HFF-Myc (cell line): ENCODE measurements at regions not wholly inside any gene's neighbourhood (a gene's known extent, or its start where the extent isn't known, plus 50 kb on each side); places are given as distances from the start of the nearest gene placed in this dataset.
"Not testable (repeated sequence)": the region's sequence is repeated elsewhere in the genome, so short reads cannot be mapped to it uniquely, and the experiment has no call there.

Experiments used
- DNase-seq: peaks from one replicate; pipeline ENCODE4 v3.0.0-alpha.2; 2011; ENCODE audit warnings: low read depth; ENCODE audit errors: extremely low read depth
- H3K4me3 ChIP-seq: replicated peaks from 2 replicates; pipeline ENCODE4 v1.5.1; 2011; ENCODE audit warnings: low read depth, mild to moderate bottlenecking, control low read depth, low read length
- TF ChIP-seq, protein P1 (sequence below): IDR thresholded peaks from 2 replicates; pipeline ENCODE4 v1.5.1; 2012; ENCODE audit warnings: mild to moderate bottlenecking, low read depth, low read length, control low read depth; ENCODE audit errors: missing control alignments

DNA sequence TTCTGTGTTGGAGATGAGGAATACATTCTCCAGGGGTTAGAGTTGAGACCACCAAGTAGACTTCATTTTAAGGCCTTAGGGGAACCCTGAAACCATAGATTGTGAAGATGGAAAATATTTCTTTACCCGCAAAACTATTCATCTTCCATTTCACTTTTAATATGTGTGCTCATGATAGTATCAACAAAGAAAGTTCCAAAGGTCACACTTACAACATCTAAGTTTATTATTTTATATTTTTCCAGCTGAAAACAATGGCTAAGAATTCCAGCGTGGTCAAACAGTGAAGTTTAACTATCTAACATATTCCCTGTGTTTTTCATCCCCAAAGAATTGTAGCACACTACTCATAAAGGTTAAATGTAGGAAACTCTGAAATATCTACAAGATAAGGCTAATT, 214.5 kb upstream of the GIMD1 start:
- no peak for DNase-seq
- TF ChIP-seq, protein P1, sequence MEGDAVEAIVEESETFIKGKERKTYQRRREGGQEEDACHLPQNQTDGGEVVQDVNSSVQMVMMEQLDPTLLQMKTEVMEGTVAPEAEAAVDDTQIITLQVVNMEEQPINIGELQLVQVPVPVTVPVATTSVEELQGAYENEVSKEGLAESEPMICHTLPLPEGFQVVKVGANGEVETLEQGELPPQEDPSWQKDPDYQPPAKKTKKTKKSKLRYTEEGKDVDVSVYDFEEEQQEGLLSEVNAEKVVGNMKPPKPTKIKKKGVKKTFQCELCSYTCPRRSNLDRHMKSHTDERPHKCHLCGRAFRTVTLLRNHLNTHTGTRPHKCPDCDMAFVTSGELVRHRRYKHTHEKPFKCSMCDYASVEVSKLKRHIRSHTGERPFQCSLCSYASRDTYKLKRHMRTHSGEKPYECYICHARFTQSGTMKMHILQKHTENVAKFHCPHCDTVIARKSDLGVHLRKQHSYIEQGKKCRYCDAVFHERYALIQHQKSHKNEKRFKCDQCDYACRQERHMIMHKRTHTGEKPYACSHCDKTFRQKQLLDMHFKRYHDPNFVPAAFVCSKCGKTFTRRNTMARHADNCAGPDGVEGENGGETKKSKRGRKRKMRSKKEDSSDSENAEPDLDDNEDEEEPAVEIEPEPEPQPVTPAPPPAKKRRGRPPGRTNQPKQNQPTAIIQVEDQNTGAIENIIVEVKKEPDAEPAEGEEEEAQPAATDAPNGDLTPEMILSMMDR: no peak
- H3K4me3 ChIP-seq: no peak overlapping the region

DNA sequence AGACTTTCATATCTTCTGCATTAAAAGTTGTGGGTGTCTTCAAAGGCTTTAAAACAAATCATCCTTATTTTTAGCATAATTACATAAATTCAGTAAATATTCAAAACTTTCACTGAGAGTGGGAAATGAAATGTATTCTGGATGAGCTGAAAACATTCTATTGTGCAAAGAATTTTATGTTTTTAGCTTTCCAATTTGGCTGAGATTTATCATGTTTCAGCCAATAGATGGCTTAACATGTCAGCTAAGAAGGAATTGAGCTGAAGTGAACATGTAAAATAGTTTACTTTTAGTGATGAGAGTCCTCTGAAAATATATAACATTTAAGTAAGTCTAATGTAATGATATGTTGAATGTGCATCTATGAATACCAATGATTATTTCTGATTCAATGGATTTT, 213.5 kb upstream of the GIMD1 start:
- no peak overlapping the region for H3K4me3 ChIP-seq
- TF ChIP-seq, protein P1: no peak
- no peak for DNase-seq

DNA sequence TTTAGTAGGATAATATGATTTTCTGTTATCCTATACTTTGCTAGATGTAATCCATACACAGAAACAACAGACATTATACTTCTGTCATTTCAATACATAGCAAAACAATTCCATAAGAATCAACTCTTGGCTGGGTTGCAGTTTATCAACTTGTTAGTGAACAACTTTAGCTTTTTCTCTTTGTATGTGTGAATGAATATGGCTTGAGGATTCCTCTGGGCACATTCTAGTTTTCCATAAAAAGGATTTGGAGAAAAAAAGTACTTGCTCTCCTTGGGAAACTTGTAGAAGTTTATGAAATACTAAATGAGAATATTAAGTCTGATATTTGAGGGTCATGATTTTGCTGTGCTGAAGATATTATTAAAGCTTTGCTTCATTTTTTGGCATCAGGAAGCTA, 210.7 kb upstream of the GIMD1 start:
- TF ChIP-seq, protein P1: no peak

DNA sequence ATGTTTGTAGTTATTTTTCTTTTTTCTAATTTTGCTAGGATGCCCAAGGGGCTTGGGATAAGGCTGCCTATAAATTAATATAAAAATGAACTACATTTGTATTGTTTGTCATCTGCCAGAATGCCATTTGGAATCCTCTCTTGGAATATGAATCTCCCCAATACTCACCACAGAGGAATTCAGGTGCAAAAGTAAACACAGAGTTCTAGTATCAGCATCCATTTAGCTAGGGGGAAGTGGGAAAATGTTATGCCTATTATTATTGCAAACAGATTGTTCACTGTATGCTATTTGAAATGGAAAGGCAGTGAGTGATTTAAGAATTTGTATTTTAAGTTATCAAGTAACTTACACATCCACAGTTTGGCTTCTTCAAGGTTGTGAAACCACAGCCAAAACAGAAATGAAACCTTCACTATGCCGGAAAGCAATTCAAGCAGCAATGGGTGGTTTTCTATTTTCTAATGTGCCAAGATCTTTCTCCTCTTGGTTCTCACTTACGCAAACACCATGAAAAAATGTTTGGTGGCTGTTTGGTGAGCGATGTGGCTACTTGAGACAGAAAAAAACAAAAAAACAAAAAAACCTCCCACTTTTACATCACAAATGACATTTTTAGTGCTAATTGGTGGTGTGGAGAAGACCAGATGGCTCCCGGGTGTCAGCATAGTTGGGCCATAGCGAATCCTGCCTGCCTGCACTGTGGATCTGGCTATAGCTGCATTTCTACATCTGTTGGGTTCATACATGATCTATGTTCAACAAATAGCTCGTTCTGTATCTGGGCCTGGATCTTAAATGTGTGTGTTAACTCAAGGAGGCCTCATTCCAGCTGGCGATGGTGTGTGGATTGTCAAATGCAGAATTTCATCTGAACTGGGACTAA, 200.8 kb upstream of the GIMD1 start:
- no peak for DNase-seq
- H3K4me3 ChIP-seq: no peak overlapping the region
- TF ChIP-seq, protein P1: no peak

More for the DNA sequence above, 210.7 kb upstream of the GIMD1 start:
- DNase-seq: no peak
- no peak overlapping the region for H3K4me3 ChIP-seq

DNA sequence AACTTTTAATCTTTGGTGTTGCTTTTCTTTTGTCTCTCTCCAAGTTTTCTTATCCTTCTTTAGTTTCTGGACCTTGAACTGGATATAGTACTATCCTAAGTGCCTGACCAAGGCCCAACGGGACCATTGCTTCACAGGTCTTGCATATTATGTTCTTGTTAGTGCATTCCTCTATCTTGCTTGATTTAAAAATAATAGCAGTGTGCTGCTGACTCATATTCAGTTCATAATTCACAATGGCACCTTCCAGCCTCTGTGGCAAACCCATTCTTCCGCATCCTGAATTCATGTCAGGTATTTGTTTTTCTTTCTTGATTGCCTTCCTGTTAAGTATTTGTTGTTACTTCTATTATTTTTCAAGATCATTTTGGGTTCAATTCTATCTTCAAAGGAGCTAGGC, 197.1 kb upstream of the GIMD1 start:
- H3K4me3 ChIP-seq: no peak overlapping the region
- TF ChIP-seq, protein P1: no peak
- DNase-seq: no peak

DNA sequence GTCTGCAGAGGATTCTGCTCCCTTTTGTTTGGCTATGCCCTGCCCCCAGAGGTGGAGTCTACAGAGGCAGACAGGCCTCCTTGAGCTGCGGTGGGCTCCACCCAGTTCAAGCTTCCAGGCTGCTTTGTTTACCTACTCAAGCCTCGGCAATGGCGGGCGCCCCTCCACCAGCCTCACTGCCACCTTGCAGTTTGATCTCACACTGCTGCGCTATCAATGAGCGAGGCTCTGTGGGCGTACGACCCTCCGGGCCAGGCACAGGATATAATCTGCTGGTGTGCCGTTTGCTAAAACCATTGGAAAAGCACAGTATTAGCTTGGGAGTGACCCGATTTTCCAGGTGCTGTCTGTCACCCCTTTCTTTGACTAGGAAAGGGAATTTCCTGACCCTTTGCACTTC, 195.1 kb upstream of the GIMD1 start:
- H3K4me3 ChIP-seq, DNase-seq: not testable (repeated sequence)

DNA sequence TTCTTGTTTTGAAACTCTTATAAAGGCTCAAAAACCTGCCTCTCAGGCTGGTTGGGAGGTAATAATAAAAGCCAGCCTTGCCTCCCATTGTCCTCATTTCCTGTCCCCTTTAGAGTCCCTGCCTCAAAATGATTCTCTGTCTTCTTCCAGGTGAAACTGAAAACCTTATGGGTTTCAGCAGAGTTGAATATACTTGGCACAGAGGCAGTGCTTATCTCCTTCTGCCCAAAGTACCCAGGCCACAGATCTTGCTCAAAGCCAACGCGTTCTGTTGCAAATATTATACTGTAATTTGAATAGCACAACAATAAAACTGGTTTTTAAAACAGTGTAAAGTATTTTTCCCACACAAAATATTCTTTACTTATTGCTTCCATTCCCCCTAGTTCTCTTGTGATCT, 183.1 kb upstream of the GIMD1 start:
- no peak for DNase-seq
- TF ChIP-seq, protein P1: no peak
- no peak overlapping the region for H3K4me3 ChIP-seq
